NCI-H2107 treated with DMSO at 0.1 percent for 48 hours (cell line): ENCODE measurements at regions not wholly inside any gene's neighbourhood (a gene's known extent, or its start where the extent isn't known, plus 50 kb on each side); places are given as distances from the start of the nearest gene placed in this dataset.

Source experiments
- DNase-seq: peaks from one replicate; lab custom pipeline; 2025; ENCODE audit not compliant: unreplicated experiment; lab: John Stamatoyannopoulos, UW

DNA sequence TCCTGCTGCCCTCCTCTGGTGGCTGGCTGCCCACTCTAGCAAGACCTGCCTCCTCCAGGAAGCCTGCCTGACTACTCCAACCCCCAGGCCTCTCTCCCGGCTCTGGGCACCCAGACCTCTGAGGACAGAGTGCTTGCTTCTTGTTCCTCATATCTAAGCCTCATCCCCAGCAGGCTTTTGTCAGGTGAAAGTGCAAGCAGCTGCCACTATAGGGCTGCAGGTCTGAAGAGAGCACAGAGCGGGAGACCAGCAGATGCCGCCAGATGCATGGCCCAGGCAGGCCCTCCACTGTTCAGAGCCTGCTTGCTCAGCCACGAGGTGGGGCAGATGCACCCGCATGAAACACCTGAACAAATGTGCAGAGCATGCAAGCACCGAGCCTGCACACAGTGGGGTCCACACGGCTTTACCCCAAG lies 73.0 kb downstream of the SERPINA3 start:
- DNase-seq = no peak

DNA sequence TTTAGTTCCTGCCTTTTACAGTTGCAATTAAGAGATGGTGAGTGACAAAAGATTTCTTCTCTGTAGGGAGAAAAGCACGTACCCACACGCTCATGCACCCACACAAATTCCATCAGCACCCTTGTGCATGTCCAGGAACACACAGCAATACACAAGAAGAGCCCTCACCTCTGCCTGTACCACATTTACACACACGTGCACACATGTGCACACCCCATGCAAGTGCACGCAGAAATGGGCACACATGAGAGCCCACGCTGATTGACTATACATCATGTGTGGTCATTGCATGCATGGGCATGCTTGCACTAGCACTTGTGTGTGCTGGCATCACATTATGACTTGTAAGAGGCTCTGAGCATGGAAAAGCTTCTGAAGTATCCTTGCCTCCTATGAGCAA lies 70.5 kb downstream of the SERPINA3 start:
- DNase-seq = no peak

DNA sequence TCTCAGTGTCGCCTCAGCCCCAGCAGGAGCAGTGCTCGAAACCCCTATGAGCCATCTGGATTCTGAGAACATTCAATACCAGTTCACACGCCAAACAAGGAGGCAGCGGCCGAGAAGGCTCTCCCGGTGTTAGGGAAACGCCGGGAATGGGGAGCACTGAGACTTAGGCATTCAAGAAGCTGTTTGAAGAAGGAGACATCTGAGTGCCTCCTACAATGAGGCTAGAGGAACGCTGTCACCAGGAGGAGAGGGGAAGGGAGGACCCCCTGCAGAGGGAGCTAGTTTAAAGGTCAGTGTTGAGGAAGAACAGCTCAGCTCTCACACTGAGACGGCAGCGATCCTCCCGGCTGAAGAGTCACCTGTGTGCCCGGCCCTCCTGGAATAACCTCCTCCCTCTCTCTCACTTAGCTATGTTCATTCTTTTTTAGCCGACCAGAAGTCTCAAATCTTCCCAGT lies 69.9 kb downstream of the SERPINA3 start:
- DNase-seq = no peak

DNA sequence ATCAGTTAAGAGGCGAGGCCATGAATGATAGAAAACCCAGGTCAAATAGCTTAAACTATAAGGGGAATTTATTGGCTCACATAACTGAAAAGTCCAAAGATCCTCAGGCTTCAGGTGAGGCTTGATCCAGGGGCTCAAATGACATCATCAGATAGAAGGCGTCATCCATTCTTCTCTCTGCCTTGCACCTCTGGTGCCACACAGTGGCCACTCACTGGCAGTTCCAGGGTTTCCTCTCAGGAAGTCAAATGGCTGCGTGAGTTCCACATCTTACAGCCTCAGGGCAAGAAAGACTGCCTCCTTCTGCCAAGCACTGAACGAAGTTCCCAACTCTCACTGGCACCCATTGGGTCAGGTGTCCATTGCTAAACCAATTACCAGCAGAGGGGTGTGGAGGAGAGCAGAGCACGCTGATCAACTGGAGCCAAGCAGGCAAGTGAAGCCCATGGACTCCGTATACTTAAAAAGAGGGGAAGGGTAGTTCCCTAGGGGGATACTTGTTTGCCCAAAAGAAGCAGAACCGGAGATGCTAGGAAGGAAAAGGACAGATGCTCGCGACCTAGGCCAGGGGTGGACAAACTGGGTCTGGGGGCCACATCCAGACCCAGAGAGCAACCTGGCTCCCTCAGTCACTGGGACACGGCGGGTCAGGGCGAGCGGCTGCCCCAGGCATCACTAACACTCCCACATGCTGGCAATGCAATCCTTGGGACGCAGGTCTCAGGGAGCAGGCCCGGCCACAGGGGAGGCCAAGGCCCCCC lies 69.3 kb downstream of the SERPINA3 start:
- DNase-seq = no peak

DNA sequence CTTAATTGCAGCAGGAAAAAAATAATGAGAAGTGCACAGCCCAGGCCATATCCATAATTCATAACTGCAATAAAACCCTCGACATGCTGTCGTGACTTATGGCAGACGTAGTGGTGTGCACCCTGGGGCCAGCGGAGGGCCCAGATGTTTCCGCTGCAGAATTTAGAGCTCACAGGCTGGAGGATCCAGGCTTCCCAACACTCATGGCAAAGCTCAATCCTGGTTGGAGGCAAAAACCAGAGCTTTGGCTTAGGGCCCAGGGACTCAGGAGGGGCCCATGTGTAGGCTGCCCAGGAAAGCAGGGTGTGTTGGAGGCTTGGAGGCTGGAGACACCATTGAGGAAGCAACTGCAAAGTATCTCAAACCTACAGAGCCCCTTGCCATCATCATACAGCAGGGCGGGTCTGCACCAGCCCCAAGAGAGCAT lies 68.7 kb downstream of the SERPINA3 start:
- DNase-seq = no peak

DNA sequence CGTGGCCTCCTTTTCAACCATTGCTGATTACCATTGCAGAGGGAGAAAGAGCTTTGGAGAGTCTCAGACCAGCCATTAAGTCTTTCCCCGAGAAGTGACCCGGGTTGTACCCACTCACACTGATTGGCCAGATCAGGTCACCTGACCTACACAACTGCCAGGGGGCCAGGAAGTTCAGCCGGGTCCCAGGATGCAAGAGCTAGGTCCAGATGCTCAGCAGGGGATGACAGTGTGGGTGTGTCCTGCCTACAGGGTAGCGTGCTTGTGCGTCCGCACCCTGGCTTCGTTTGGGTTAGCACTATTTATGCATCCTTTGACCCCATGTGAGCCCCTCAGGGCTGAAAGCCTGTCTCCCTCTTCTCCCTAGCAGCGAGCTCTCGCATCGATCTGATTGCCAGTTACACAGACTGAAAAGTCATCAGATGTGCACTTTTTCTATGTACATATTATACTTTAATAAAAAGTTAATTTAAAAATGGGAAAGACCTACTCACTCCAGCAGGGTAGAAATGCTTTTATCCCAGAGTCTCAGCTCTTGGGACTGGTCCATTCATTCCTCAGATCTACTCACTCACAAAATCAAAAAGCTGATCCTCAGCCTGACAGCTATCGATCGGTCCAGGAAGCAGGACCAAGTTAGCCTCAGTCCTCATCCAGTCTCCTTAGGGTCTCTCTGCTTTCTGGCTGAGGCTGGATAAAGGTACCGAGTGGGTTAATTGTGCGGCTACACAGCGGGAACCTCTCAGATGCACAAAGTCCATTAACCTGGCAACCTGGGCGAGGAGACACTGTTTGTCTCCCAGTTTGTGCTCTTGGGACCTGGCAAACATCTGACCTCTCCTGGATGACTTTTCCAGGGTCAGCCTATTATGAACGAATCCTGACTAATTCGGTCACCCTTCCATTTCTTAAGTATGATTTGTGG lies 68.0 kb downstream of the SERPINA3 start:
- DNase-seq = no peak

DNA sequence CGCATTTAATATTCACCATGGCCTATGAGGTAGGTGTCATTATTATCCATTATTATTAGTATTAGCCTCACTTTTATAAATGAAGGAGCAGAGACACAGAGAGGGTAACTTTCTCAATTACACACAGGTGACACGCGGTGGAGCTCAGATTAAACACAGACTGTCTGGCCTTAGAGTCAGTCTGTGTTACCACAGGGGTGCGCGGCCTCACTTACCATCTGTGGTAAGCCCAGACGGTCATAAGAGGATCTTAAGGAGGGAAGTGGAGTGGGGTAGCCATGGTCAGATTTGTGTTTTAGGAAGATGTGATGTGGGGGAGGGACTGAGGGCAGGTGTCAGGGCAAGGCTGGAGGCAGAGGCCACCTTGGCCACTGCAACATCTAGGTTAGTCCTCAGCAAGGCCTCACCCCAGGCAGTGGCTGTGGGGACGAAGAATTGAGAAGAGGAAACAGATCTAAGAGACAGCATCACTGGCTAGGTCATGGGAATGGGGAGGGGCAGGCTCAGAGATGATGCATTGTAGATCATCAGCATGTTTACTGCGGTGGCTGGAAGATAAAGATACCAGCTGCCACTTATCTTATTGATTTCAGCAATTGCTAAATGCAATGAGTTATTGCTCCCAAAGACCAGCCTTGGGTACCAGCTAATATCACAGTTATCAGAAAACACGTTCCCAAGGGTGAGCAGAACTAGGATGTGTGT lies 67.1 kb downstream of the SERPINA3 start:
- no peak for DNase-seq

DNA sequence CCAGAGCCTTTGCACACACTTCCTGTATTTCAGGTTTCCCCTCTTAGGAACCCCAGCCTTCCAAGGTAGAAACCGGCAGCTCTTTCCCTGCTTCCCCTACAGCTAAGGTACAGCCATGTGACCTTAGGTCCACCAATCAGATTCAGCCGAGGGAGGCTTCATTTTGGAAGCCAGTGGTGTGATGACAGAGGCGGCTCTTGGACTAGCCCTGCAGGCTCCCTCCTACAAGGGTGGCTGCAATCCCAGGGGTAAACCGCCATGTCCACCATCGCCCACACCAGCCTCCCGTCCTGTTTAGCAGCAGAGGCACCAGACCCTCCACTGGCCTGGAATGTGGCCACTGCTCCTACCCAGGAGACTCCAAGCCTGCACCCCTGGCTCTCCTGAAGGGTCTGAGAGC lies 65.6 kb downstream of the SERPINA3 start:
- no peak for DNase-seq

DNA sequence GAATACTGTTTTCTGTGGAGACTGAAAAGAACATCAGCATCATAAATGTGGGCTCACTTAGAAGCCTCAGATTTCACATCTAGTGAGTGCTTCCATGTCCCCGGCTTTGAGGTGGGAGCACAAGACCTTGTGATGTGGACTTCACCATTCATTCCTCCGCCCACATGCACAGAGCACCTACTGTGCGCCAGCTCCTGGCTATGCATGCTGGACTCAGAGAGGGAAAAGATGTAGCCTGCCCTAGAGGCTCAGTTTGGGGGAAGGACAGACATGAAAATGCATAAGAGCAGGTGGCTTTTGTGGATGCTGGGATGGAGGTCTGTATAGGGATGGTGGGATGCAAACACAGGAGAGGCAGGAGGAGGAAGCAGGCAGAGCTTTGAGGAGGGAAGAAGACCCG lies 65.0 kb downstream of the SERPINA3 start:
- DNase-seq = no peak

DNA sequence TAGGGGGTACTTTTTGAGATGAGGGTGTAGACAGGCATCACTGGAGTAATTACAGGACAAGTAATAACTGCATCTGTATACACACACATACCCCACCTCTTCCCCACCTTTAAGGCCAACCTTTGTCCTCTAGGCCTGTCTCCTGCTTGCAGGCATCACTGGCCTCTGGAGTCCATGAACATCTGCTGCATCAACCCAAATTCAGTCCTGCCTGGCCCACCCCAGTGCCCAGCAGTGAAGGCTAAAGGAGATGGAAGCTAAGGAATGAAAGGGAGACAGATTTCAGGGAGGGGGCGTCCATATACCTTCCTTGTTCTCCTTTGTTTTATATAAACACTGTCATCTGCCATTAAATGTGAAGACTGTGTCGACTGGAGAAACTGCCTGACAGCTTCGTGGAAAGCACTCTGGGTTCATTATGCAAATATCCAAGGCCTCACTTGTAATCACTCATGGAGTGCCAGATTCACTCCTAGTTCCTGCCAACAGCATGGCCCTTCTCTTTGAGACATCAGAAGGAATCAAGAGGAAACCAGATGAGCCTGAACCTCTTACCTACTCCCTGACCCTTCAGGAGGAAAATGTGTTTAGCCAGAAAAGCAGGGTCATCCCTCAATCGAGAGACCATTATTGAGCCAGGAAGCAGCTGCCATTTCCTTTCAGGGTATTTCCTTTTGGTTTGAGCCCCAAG lies 64.4 kb downstream of the SERPINA3 start:
- no peak for DNase-seq

DNA sequence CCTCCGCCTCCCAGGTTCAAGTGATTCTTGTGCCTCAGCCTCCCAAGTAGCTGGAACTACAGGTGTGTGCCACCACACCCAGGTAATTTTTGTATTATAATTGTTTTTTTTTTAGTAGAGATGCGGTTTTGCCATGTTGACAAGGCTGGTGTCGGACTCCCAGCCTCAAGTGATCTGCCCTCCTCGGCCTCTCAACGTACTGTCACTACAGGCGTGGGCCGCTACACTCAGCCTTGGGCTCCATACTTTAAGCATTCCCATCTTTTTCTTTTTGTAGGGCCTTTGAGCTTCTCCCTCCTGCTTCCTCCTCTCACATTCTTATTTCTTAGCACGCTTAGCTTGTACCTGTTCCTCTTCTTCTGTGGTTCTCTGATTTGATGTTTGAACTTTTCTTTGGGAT lies 62.8 kb downstream of the SERPINA3 start:
- no peak for DNase-seq

DNA sequence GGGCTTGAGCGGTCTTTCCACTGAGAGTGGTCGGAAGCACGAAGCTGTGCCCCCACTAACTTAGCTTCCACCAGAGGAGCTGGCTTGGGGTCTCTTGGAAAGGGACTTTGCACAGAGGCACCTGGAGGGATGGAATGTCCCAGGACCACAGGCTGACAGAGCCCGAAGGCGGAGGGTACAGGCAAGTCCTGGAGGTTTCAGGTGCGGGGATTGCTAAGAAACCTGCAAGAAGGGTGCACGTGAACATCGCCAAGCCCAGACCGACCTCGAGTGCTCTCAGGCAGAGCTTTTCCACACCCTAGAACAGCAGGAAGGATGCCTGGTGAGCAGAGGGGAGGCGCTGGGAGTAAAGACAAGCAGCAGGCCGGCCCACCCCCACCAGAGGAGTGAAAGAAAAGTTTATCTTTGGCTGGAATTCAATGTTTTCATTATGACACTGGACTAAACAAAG lies 61.6 kb downstream of the SERPINA3 start:
- DNase-seq = no peak
